ENCODE measurements at regions not wholly inside any gene's neighbourhood (a gene's known extent, or its start where the extent isn't known, plus 50 kb on each side); places are given as distances from the start of the nearest gene placed in this dataset.

- no peak for DNase-seq (ENCODE audit: low read depth)
- no peak overlapping the region for H3K4me3 ChIP-seq (ENCODE audit: low read depth, low read length)
- no peak for TF ChIP-seq CTCF (conservative IDR thresholded peaks at IDR 0.05; ENCODE audit: low read depth, low read length)
Measured at GRCh38 chr16:65938083-65938482, 428.4 kb upstream of the CDH5 start.

- no peak for TF ChIP-seq CTCF (conservative IDR thresholded peaks at IDR 0.05; ENCODE audit: low read depth, low read length)
- no peak overlapping the region for H3K4me3 ChIP-seq (ENCODE audit: low read depth, low read length)
- DNase-seq (ENCODE audit: low read depth), result no peak
Measured at GRCh38 chr16:65937455-65937854, 429.0 kb upstream of the CDH5 start.

- no peak overlapping the region for H3K4me3 ChIP-seq (ENCODE audit: low read depth, low read length)
- TF ChIP-seq CTCF (conservative IDR thresholded peaks at IDR 0.05; ENCODE audit: low read depth, low read length), result no peak
- DNase-seq (ENCODE audit: low read depth), result no peak
Measured at GRCh38 chr16:65936096-65936495, 430.4 kb upstream of the CDH5 start.

- no peak for TF ChIP-seq CTCF (conservative IDR thresholded peaks at IDR 0.05; ENCODE audit: low read depth, low read length)
- no peak overlapping the region for H3K4me3 ChIP-seq (ENCODE audit: low read depth, low read length)
- no peak for DNase-seq (ENCODE audit: low read depth)
Measured at GRCh38 chr16:65934443-65934842, 432.0 kb upstream of the CDH5 start.

- TF ChIP-seq CTCF (conservative IDR thresholded peaks at IDR 0.05; ENCODE audit: low read depth, low read length), result no peak
- DNase-seq (ENCODE audit: low read depth), result no peak
- no peak overlapping the region for H3K4me3 ChIP-seq (ENCODE audit: low read depth, low read length)
Measured at GRCh38 chr16:65933703-65934102, 432.8 kb upstream of the CDH5 start.

- TF ChIP-seq CTCF (conservative IDR thresholded peaks at IDR 0.05; ENCODE audit: low read depth, low read length), result no peak
- no peak for DNase-seq (ENCODE audit: low read depth)
- no peak overlapping the region for H3K4me3 ChIP-seq (ENCODE audit: low read depth, low read length)
Measured at GRCh38 chr16:65932350-65933072, 434.0 kb upstream of the CDH5 start.

- no peak for TF ChIP-seq CTCF (conservative IDR thresholded peaks at IDR 0.05; ENCODE audit: low read depth, low read length)
Measured at GRCh38 chr16:65922923-65923322, 443.6 kb upstream of the CDH5 start.

More at GRCh38 chr16:65922923-65923322, 443.6 kb upstream of the CDH5 start:
- no peak overlapping the region for H3K4me3 ChIP-seq (ENCODE audit: low read depth, low read length)
- no peak for DNase-seq (ENCODE audit: low read depth)
